GM10266 (cell line): ENCODE measurements at regions not wholly inside any gene's neighbourhood (a gene's known extent, or its start where the extent isn't known, plus 50 kb on each side); places are given as distances from the start of the nearest gene placed in this dataset.
A peak's percentile ranks its signal among the peaks of the same experiment; 100 is the strongest.

Experiments used
- DNase-seq: peaks from one replicate; pipeline ENCODE4 v3.0.0; 2012; ENCODE audit errors: extremely low spot score
- TF ChIP-seq, protein P1 (sequence below): IDR thresholded peaks from 2 replicates; pipeline ENCODE4 v1.5.1; 2012; ENCODE audit warnings: mild to moderate bottlenecking, low read depth; ENCODE audit not compliant: control insufficient read depth, insufficient read depth; ENCODE audit errors: missing control alignments

DNA sequence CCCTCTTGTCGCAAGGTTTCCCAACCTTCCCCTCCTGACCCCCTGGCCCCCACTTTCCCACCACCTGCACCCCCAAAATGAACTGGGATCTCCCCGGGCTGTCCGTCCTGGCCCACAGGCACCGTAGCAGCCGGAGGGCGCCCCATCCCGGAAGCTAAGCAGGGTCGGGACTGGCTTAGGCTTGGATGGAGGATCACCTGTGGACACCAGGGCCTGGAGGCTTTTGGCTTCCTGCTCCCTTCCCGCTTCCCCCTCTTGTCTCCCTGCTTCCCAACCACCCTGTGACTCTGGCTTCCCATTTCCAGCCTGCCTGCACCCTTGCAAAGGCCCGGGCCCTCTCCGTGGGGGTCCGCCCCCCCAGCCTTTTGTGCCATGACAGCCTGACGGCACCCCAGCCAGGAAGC lies 2291.3 kb downstream of the TP53TG3F start:
- TF ChIP-seq, protein P1, sequence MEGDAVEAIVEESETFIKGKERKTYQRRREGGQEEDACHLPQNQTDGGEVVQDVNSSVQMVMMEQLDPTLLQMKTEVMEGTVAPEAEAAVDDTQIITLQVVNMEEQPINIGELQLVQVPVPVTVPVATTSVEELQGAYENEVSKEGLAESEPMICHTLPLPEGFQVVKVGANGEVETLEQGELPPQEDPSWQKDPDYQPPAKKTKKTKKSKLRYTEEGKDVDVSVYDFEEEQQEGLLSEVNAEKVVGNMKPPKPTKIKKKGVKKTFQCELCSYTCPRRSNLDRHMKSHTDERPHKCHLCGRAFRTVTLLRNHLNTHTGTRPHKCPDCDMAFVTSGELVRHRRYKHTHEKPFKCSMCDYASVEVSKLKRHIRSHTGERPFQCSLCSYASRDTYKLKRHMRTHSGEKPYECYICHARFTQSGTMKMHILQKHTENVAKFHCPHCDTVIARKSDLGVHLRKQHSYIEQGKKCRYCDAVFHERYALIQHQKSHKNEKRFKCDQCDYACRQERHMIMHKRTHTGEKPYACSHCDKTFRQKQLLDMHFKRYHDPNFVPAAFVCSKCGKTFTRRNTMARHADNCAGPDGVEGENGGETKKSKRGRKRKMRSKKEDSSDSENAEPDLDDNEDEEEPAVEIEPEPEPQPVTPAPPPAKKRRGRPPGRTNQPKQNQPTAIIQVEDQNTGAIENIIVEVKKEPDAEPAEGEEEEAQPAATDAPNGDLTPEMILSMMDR, result no peak
- DNase-seq, result no peak

- DNase-seq, result no peak
- TF ChIP-seq, protein P1, result no peak
Observed at GRCh38 chr16:35751191-35751941, 2292.0 kb downstream of the TP53TG3F start.

GRCh38 chr16:35752012-35752772 lies 2292.8 kb downstream of the TP53TG3F start:
- DNase-seq, result peak; percentile 2
- TF ChIP-seq, protein P1, result no peak

DNA sequence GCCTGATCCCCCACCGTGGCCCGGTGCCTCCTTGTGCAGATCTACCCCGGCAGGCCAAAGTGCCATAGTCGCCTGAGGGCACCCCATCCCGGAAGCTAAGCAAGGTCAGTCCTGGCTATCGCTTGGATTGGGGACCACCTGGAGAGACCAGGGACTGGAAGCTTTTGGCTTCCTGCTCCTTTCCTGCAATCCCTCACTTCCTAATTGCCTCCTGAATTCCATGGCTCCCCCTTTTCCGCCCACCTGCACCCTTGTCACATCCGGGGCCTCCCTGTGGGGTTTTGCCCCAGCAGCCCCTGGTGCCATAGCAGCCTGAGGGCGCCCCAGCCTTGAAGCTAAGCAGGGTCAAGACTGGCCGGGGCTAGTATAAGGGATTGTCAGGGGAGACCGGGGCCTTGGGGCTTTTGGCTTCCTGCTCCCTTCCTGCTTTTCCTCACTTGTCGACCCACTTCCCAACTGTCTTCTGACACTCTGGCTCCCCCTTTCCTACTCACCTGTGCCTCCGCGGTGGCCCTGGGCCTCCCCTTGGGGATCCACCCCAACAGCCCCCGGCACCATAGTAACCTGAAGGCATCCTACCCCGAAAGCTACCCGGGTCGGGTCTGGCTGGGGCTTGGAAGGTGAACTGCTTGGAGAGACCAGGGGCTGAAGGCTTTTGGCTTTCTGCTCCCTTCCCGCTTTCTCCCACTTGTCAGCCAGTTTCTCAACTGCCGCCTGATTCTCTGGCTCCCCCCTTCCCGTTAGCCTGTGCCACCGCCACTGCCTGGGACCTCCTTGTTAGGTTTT lies 2293.6 kb downstream of the TP53TG3F start:
- peak; percentile 3 for DNase-seq
- TF ChIP-seq, protein P1, result no peak

GRCh38 chr16:35753559-35754390 lies 2294.4 kb downstream of the TP53TG3F start:
- TF ChIP-seq, protein P1, result no peak
- peak; percentile 2 for DNase-seq

DNA sequence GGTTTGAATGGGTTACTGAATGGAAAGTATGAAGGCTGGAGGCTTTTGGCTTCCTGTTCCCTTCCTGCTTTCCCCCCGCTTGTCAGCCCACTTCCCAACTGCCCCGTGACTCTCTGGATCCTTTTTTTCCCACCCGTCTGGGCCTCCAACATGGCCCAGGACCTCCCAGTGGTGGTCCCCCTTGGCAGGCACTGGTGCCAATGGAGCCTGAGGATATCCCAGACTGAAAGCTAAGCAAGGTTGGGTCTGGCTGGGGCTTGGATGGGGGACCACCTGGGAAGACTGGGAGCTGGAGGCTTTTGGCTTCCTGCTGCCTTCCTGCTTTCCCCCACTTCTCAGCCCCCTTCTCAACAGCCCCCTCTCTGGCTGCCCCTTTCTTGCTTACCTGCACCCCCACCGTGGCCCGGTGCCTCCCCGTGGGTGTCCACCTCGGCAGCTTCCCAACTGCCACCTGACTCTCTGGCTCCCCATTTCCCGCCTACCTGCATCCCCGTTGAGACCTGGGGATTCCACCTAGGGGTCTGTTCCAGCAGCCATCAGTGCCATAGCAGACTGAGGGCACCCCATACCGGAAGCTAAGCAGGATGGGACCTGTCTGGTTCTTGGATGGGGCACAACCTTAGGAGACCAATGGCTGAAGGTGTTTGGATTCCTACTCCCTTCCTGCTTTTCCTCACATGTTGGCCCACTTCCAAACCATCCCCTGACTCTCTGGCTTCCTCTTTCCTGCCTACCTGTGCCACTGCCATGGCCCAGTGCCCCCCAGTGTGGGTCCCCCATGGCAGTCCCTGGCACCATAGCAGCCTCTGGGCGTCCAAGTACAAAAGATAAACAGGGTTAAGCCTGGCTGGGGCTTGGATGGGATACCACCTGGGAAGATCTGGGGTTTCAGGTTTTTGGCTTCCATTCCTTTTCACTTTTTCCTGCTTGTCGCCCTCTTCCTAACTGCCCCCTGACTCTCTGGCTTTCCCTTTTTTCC lies 2295.3 kb downstream of the TP53TG3F start:
- no peak for DNase-seq
- TF ChIP-seq, protein P1, result no peak
